Tibial nerve (tissue), 4 donors: ENCODE measurements at regions not wholly inside any gene's neighbourhood (a gene's known extent, or its start where the extent isn't known, plus 50 kb on each side); places are given as distances from the start of the nearest gene placed in this dataset.
A peak's percentile ranks its signal among the peaks of the same experiment; 100 is the strongest.

Experiments used
- DNase-seq, 2 donors: peaks; one replicate each; pipeline ENCODE4 v3.0.0-alpha.2; 2019; ENCODE audit warnings: low spot score in 2 of 2
- H3K27ac ChIP-seq, 4 donors: fragments of 200-600 bp; sonication (generic) in 3 of 4; one replicate each; pipeline ENCODE4 v1.5.1; 2017 to 2019; ENCODE audit warnings: mild to moderate bottlenecking in 1 of 4
- H3K27me3 ChIP-seq, 2 donors: fragments of 200-600 bp; sonication (generic) in 1 of 2; one replicate each; pipeline versions ENCODE4 v1.5.1 to v1.6.0; 2017 to 2019
- H3K36me3 ChIP-seq, 3 donors: fragments of 200-600 bp; sonication (generic); one replicate each; pipeline ENCODE4 v1.5.1; 2018 to 2019
- H3K4me1 ChIP-seq, 4 donors: fragments of 200-600 bp; sonication (generic) in 3 of 4; one replicate each; pipeline ENCODE4 v1.5.1; 2017 to 2019
- H3K4me3 ChIP-seq, 4 donors: fragments of 200-600 bp; sonication (generic) in 3 of 4; one replicate each; pipeline ENCODE4 v1.5.1; 2017 to 2019; ENCODE audit warnings: mild to moderate bottlenecking in 1 of 4, moderate library complexity in 1 of 4
- H3K9me3 ChIP-seq, 4 donors: fragments of 200-600 bp; sonication (generic) in 3 of 4; one replicate each; pipeline ENCODE4 v1.5.1; 2017 to 2019
- EP300 ChIP-seq, 2 donors: sonication (generic); formaldehyde crosslinking; IDR thresholded peaks; one replicate each; pipeline ENCODE4 v1.6.1; 2017; ENCODE audit warnings: antibody characterized with exemption in 2 of 2, mild to moderate bottlenecking in 1 of 2
- POLR2A ChIP-seq, 2 donors: fragments of 450-650 bp; IDR thresholded peaks; one replicate each; pipeline ENCODE4 v1.6.1; 2017; ENCODE audit warnings: antibody characterized with exemption in 2 of 2, mild to moderate bottlenecking in 2 of 2, moderate library complexity in 2 of 2
- WGBS, 2 donors: methylation state at CpG; one replicate each; pipeline ENCODE4 v1.1.5; 2018; 5-methylcytosine and 5-hydroxymethylcytosine counted together
- TF ChIP-seq, protein P1 (sequence below), 5 experiments: fragments of 200-600 bp in 3 of 5; fragments of 450-650 bp in 2 of 5; sonication (generic) in 3 of 5; IDR thresholded peaks; one replicate each; pipeline ENCODE4 v1.5.1; 2016 to 2019; ENCODE audit warnings: antibody characterized with exemption in 5 of 5, mild to moderate bottlenecking in 3 of 5, moderate library complexity in 2 of 5

- no peak overlapping the region for H3K27ac ChIP-seq
- H3K9me3 ChIP-seq = peaks cover 0 to 4% (median 0%) of the 10 kb centered on the region in 4 donors
- H3K27me3 ChIP-seq = no peaks in the 10 kb centered on the region
- no peak for DNase-seq
- peaks cover 0 to 11% (median 0%) of the 10 kb centered on the region in 4 donors for H3K4me1 ChIP-seq
- no peaks in the 10 kb centered on the region for H3K36me3 ChIP-seq
- 93 to 100% methylated on average over 1 of the region's 1 CpG for WGBS, 2 donors
- H3K4me3 ChIP-seq = no peak overlapping the region
- TF ChIP-seq POLR2A (IDR thresholded peaks at IDR 0.05) (no peak), EP300 (IDR thresholded peaks at IDR 0.05) (no peak)
- TF ChIP-seq, protein P1, sequence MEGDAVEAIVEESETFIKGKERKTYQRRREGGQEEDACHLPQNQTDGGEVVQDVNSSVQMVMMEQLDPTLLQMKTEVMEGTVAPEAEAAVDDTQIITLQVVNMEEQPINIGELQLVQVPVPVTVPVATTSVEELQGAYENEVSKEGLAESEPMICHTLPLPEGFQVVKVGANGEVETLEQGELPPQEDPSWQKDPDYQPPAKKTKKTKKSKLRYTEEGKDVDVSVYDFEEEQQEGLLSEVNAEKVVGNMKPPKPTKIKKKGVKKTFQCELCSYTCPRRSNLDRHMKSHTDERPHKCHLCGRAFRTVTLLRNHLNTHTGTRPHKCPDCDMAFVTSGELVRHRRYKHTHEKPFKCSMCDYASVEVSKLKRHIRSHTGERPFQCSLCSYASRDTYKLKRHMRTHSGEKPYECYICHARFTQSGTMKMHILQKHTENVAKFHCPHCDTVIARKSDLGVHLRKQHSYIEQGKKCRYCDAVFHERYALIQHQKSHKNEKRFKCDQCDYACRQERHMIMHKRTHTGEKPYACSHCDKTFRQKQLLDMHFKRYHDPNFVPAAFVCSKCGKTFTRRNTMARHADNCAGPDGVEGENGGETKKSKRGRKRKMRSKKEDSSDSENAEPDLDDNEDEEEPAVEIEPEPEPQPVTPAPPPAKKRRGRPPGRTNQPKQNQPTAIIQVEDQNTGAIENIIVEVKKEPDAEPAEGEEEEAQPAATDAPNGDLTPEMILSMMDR (IDR thresholded peaks at IDR 0.05) = no peak
These were observed 55.7 kb upstream of the SLC44A1 start for GRCh38 chr9:105188746-105189145.

DNA sequence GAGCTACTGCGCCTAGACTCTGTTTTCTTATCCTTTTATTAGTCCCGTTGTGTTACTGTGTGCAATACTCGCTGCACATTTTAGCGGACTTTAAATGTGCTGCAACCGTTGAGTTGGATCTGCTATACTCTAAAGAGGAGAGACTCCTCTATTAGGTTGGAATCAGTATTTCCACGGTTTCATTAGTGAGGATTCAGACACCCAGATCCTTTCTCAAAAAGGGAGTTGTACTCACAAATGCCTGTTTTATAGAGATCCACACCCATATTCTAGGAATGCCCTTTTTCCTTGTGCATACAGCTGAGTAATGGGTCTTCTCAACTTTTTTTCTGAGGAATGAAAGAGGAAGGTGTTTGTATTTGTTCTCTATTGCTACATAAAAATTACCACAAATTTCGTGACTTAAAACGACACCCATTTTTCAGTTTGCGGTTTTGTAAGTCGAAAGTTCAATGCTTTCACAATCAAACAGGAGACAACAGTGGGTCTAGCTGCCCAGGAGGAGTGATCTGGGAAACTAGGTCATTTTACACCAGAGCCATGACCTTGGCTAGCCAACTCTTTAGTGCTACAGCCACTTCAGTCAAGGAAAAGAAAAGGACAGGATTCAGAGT, 52.8 kb upstream of the SLC44A1 start:
- Histone ChIP-seq H3K9me3 (no peaks in the 10 kb centered on the region), H3K27ac (peak overlapping the region in 1 of 4 donors; percentile 46), H3K36me3 (no peaks in the 10 kb centered on the region), H3K4me1 (peaks cover 0 to 11% (median 0%) of the 10 kb centered on the region in 4 donors), H3K27me3 (no peaks in the 10 kb centered on the region), H3K4me3 (no peak overlapping the region)
- WGBS, 2 donors = 80 to 83% methylated on average over 10 of the region's 10 CpGs
- DNase-seq = peak in 1 of 2 donors; percentile 57
- TF ChIP-seq POLR2A (IDR thresholded peaks at IDR 0.05) (no peak), EP300 (IDR thresholded peaks at IDR 0.05) (peak; percentile 17 to 84)

- Histone ChIP-seq H3K27ac (no peak overlapping the region), H3K4me3 (no peak overlapping the region), H3K4me1 (peaks cover 0 to 11% (median 0%) of the 10 kb centered on the region in 4 donors), H3K36me3 (no peaks in the 10 kb centered on the region), H3K9me3 (no peaks in the 10 kb centered on the region), H3K27me3 (no peaks in the 10 kb centered on the region)
- no peak for DNase-seq
- TF ChIP-seq POLR2A (IDR thresholded peaks at IDR 0.05) = no peak
- TF ChIP-seq, protein P1 (IDR thresholded peaks at IDR 0.05) = no peak
- TF ChIP-seq EP300 (IDR thresholded peaks at IDR 0.05) = no peak
- 79 to 86% methylated on average over 3 of the region's 3 CpGs for WGBS, 2 donors
These were observed 50.9 kb upstream of the SLC44A1 start for GRCh38 chr9:105193560-105193959.

DNA sequence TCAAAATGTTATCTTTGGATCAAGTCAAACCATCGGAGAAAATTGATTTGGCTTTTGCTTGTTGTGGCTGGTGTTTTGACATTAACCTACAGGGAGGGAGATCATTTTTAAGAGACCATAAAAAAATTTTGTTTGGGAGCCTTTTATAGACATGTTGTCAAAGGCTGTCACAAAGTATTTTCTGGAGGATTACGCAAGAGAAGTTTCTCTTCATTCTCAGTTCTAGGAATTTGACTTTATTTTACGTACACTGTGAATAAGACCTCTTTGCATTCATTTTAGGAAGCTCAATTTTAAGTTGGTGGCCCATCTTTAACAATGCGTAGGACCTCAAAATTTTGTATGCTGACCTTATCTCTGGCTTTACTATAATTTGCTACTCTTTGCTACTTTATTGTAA, 50.2 kb upstream of the SLC44A1 start:
- H3K9me3 ChIP-seq = no peaks in the 10 kb centered on the region
- TF ChIP-seq, protein P1 (IDR thresholded peaks at IDR 0.05) = no peak
- no peak for TF ChIP-seq EP300 (IDR thresholded peaks at IDR 0.05)
- TF ChIP-seq POLR2A (IDR thresholded peaks at IDR 0.05) = no peak
- no peaks in the 10 kb centered on the region for H3K27me3 ChIP-seq
- 59 to 60% methylated on average over 4 of the region's 4 CpGs for WGBS, 2 donors
- H3K36me3 ChIP-seq = no peaks in the 10 kb centered on the region
- H3K27ac ChIP-seq = no peak overlapping the region
- no peak overlapping the region for H3K4me3 ChIP-seq
- H3K4me1 ChIP-seq = peaks cover 0 to 11% (median 0%) of the 10 kb centered on the region in 4 donors
- DNase-seq = no peak
